Mucosa of descending colon (tissue), 3 donors: ENCODE measurements at regions not wholly inside any gene's neighbourhood (a gene's known extent, or its start where the extent isn't known, plus 50 kb on each side); places are given as distances from the start of the nearest gene placed in this dataset.

Experiments
- ATAC-seq: fragments of 200-7000 bp; cut with Tn5 transposase; one replicate; pipeline ENCODE4 v1.9.1; 2020; ENCODE audit warnings: mild to moderate bottlenecking, moderate library complexity
- DNase-seq, 3 donors: peaks; one replicate each; pipeline ENCODE4 v3.0.0-alpha.2; 2020
- H3K36me3 ChIP-seq: fragments of 200-600 bp; one replicate; pipeline ENCODE4 v1.8.0; 2021; ENCODE audit warnings: low read depth, mild to moderate bottlenecking
- H3K4me1 ChIP-seq: fragments of 200-600 bp; one replicate; pipeline ENCODE4 v1.8.0; 2021; ENCODE audit warnings: low read depth, mild to moderate bottlenecking
- H3K4me3 ChIP-seq: fragments of 200-600 bp; one replicate; pipeline ENCODE4 v1.8.0; 2021; ENCODE audit warnings: mild to moderate bottlenecking
- H3K9me3 ChIP-seq: fragments of 200-600 bp; one replicate; pipeline ENCODE4 v1.8.0; 2021; ENCODE audit warnings: mild to moderate bottlenecking
- CTCF ChIP-seq: fragments of 200-600 bp; IDR thresholded peaks from one replicate; pipeline ENCODE4 v1.8.0; 2022; ENCODE audit warnings: antibody characterized with exemption, mild to moderate bottlenecking
- intact Hi-C, 2 donors: fragments of 100-400 bp; cut with DNase I in 1 of 2; cut with micrococcal nuclease in 1 of 2; formaldehyde crosslinking; loops; one replicate each; pipeline versions ENCODE4 v1.11.0 to v1.11.1; 2022; cut with DNase I, micrococcal nuclease
- donor health status: DM: no; HTN: no; CAD: no; lungs with moderate emphysema.
- donor health status: DM: no; HTN: no; CAD: no.
- donor health status: DM: no; HTN: yes; CAD: no.

- TF ChIP-seq CTCF: no peak
- DNase-seq: no peak
- intact Hi-C loops: no loop called here
Observed at GRCh38 chr9:12930906-12931305, 156.1 kb downstream of the LURAP1L start.

GRCh38 chr9:12933957-12934356, 159.1 kb downstream of the LURAP1L start:
- Histone ChIP-seq H3K36me3 (no peaks in the 10 kb centered on the region), H3K4me1 (no peaks in the 10 kb centered on the region), H3K9me3 (no peaks in the 10 kb centered on the region), H3K4me3 (no peak overlapping the region)
- intact Hi-C loops: no loop called here
- ATAC-seq (no peak), DNase-seq (no peak)
- TF ChIP-seq CTCF: no peak

More at GRCh38 chr9:12930906-12931305, 156.1 kb downstream of the LURAP1L start:
- Histone ChIP-seq H3K36me3 (no peaks in the 10 kb centered on the region), H3K4me3 (no peak overlapping the region), H3K4me1 (no peaks in the 10 kb centered on the region), H3K9me3 (no peaks in the 10 kb centered on the region)
- ATAC-seq: no peak

- intact Hi-C loops: no loop called here
- Histone ChIP-seq H3K9me3 (no peaks in the 10 kb centered on the region), H3K4me3 (no peak overlapping the region), H3K4me1 (no peaks in the 10 kb centered on the region), H3K36me3 (no peaks in the 10 kb centered on the region)
- no peak for ATAC-seq
- TF ChIP-seq CTCF: no peak
- no peak for DNase-seq
Observed at GRCh38 chr9:12934545-12935272, 159.9 kb downstream of the LURAP1L start.

GRCh38 chr9:12935714-12936113, 160.9 kb downstream of the LURAP1L start:
- Histone ChIP-seq H3K4me1 (no peaks in the 10 kb centered on the region), H3K36me3 (no peaks in the 10 kb centered on the region), H3K9me3 (no peaks in the 10 kb centered on the region), H3K4me3 (no peak overlapping the region)
- TF ChIP-seq CTCF: no peak
- DNase-seq (no peak), ATAC-seq (no peak)
- intact Hi-C loops: no loop called here

GRCh38 chr9:12954441-12954840, 179.6 kb downstream of the LURAP1L start:
- ATAC-seq (no peak), DNase-seq (no peak)
- Histone ChIP-seq H3K4me1 (no peaks in the 10 kb centered on the region), H3K9me3 (no peaks in the 10 kb centered on the region), H3K36me3 (no peaks in the 10 kb centered on the region), H3K4me3 (no peak overlapping the region)
- intact Hi-C loops: no loop called here
- TF ChIP-seq CTCF: no peak
